ENCODE measurements at regions not wholly inside any gene's neighbourhood (a gene's known extent, or its start where the extent isn't known, plus 50 kb on each side); places are given as distances from the start of the nearest gene placed in this dataset.

- TF ChIP-seq POLR2A (IDR thresholded peaks at IDR 0.05) (no peak), CTCF (IDR thresholded peaks at IDR 0.05) (no peak)
- Histone ChIP-seq H3K27me3 (no peaks in the 10 kb centered on the region), H3K36me3 (no peaks in the 10 kb centered on the region), H3K4me1 (no peaks in the 10 kb centered on the region), H3K9me3 (no peaks in the 10 kb centered on the region), H3K4me3 (no peak overlapping the region), H3K27ac (no peak overlapping the region)
- intact Hi-C loops (cut with DNase I; ENCODE audit: low total_unique reads), result no loop called here
- DNase-seq, result no peak
Observed at GRCh38 chr2:167613471-167613870, 633.9 kb downstream of the STK39 start.

GRCh38 chr2:167608487-167608886 is 638.9 kb downstream of the STK39 start:
- no peak for TF ChIP-seq CTCF (IDR thresholded peaks at IDR 0.05)
- no peaks in the 10 kb centered on the region for H3K27me3 ChIP-seq
- intact Hi-C loops (cut with DNase I; ENCODE audit: low total_unique reads), result no loop called here
- no peaks in the 10 kb centered on the region for H3K9me3 ChIP-seq
- no peak for DNase-seq
- no peak overlapping the region for H3K27ac ChIP-seq
- no peaks in the 10 kb centered on the region for H3K4me1 ChIP-seq
- H3K36me3 ChIP-seq, result no peaks in the 10 kb centered on the region
- no peak overlapping the region for H3K4me3 ChIP-seq

GRCh38 chr2:167607731-167608130 is 639.7 kb downstream of the STK39 start:
- Histone ChIP-seq H3K4me3 (no peak overlapping the region), H3K4me1 (no peaks in the 10 kb centered on the region), H3K9me3 (no peaks in the 10 kb centered on the region), H3K27me3 (no peaks in the 10 kb centered on the region), H3K36me3 (no peaks in the 10 kb centered on the region), H3K27ac (no peak overlapping the region)
- intact Hi-C loops (cut with DNase I; ENCODE audit: low total_unique reads), result no loop called here
- TF ChIP-seq POLR2A (IDR thresholded peaks at IDR 0.05) (no peak), CTCF (IDR thresholded peaks at IDR 0.05) (no peak)
- DNase-seq, result no peak

- Histone ChIP-seq H3K27ac (no peak overlapping the region), H3K36me3 (no peaks in the 10 kb centered on the region), H3K27me3 (no peaks in the 10 kb centered on the region), H3K9me3 (no peaks in the 10 kb centered on the region), H3K4me3 (no peak overlapping the region), H3K4me1 (no peaks in the 10 kb centered on the region)
- intact Hi-C loops (cut with DNase I; ENCODE audit: low total_unique reads), result no loop called here
- no peak for DNase-seq
- TF ChIP-seq CTCF (IDR thresholded peaks at IDR 0.05) (no peak), POLR2A (IDR thresholded peaks at IDR 0.05) (no peak)
Observed at GRCh38 chr2:167607211-167607610, 640.2 kb downstream of the STK39 start.

GRCh38 chr2:167602122-167602521 is 645.3 kb downstream of the STK39 start:
- TF ChIP-seq CTCF (IDR thresholded peaks at IDR 0.05) (no peak), POLR2A (IDR thresholded peaks at IDR 0.05) (no peak)
- Histone ChIP-seq H3K9me3 (no peaks in the 10 kb centered on the region), H3K36me3 (no peaks in the 10 kb centered on the region), H3K4me3 (no peak overlapping the region), H3K27ac (no peak overlapping the region), H3K4me1 (no peaks in the 10 kb centered on the region), H3K27me3 (no peaks in the 10 kb centered on the region)
- no peak for DNase-seq
- intact Hi-C loops (cut with DNase I; ENCODE audit: low total_unique reads), result no loop called here
